H9 (cell line): ENCODE measurements at regions not wholly inside any gene's neighbourhood (a gene's known extent, or its start where the extent isn't known, plus 50 kb on each side); places are given as distances from the start of the nearest gene placed in this dataset.

Experiments used
- DNase-seq: peaks from one replicate; pipeline ENCODE4 v3.0.0-alpha.2; 2017
- H2AFZ ChIP-seq: one replicate; pipeline ENCODE4 v1.6.1; 2013; ENCODE audit warnings: mild to moderate bottlenecking, low read length, control low read depth, moderate library complexity
- H2AK5ac ChIP-seq: 2 replicates; pipeline ENCODE4 v1.6.1; 2013; ENCODE audit warnings: low read length, control low read depth, mixed read lengths; ENCODE audit not compliant: insufficient read length
- H2BK120ac ChIP-seq: one replicate; pipeline ENCODE4 v1.6.1; 2013; ENCODE audit warnings: low read depth, mild to moderate bottlenecking, low read length, control low read depth, inconsistent platforms; ENCODE audit not compliant: poor library complexity, severe bottlenecking
- H2BK12ac ChIP-seq: 2 replicates; pipeline ENCODE4 v1.6.1; 2013; ENCODE audit warnings: low read length, control low read depth, mixed read lengths, low read depth; ENCODE audit not compliant: insufficient read length
- H2BK15ac ChIP-seq: 2 replicates; pipeline ENCODE4 v1.6.1; 2013; ENCODE audit warnings: low read depth, low read length, control low read depth
- H2BK20ac ChIP-seq: one replicate; pipeline ENCODE4 v1.6.1; 2013; ENCODE audit warnings: low read depth, mild to moderate bottlenecking, low read length, control low read depth, inconsistent platforms; ENCODE audit not compliant: poor library complexity, severe bottlenecking
- H2BK5ac ChIP-seq: 2 replicates; pipeline ENCODE4 v1.6.1; 2013; ENCODE audit warnings: low read length, control low read depth, mixed read lengths; ENCODE audit not compliant: insufficient read length
- H3K14ac ChIP-seq: 2 replicates; pipeline ENCODE4 v1.6.1; 2013; ENCODE audit warnings: low read length, control low read depth; ENCODE audit not compliant: insufficient read depth
- H3K18ac ChIP-seq: 2 replicates; pipeline ENCODE4 v1.6.1; 2013; ENCODE audit warnings: low read depth, mild to moderate bottlenecking, mixed read lengths, low read length, control low read depth; ENCODE audit not compliant: insufficient read length
- H3K23ac ChIP-seq: 2 replicates; pipeline ENCODE4 v1.6.1; 2013; ENCODE audit warnings: low read length, control low read depth, mixed read lengths, low read depth; ENCODE audit not compliant: insufficient read length
- H3K23me2 ChIP-seq: 2 replicates; pipeline ENCODE4 v1.6.1; 2013; ENCODE audit warnings: low read depth, mild to moderate bottlenecking, mixed read lengths, low read length, control low read depth; ENCODE audit not compliant: insufficient read length, poor library complexity, severe bottlenecking
- H3K27ac ChIP-seq: 2 replicates; pipeline ENCODE4 v1.5.1; 2013; ENCODE audit warnings: low read length, control low read depth, mixed read lengths, low read depth; ENCODE audit not compliant: insufficient read length
- H3K27me3 ChIP-seq: 2 replicates; pipeline ENCODE4 v1.6.1; 2013; ENCODE audit warnings: low read length, control low read depth, inconsistent platforms; ENCODE audit not compliant: insufficient read depth
- H3K4ac ChIP-seq: 2 replicates; pipeline ENCODE4 v1.6.1; 2013; ENCODE audit warnings: low read depth, mild to moderate bottlenecking, control low read depth, inconsistent platforms, low read length, moderate library complexity
- H3K4me1 ChIP-seq: 2 replicates; pipeline ENCODE4 v1.6.1; 2013; ENCODE audit warnings: low read length, control low read depth, inconsistent platforms; ENCODE audit not compliant: insufficient read depth
- H3K4me2 ChIP-seq: 2 replicates; pipeline ENCODE4 v1.6.1; 2013; ENCODE audit warnings: low read length, control low read depth, mixed read lengths; ENCODE audit not compliant: insufficient read length, insufficient read depth
- H3K56ac ChIP-seq: 2 replicates; pipeline ENCODE4 v1.6.1; 2013; ENCODE audit warnings: low read depth, mild to moderate bottlenecking, mixed read lengths, low read length, control low read depth; ENCODE audit not compliant: insufficient read length
- H3K79me1 ChIP-seq: 2 replicates; pipeline ENCODE4 v1.6.1; 2013; ENCODE audit warnings: low read depth, mild to moderate bottlenecking, moderate library complexity, low read length, control low read depth, inconsistent platforms; ENCODE audit not compliant: insufficient read depth, poor library complexity, severe bottlenecking
- H3K79me2 ChIP-seq: 2 replicates; pipeline ENCODE4 v1.6.1; 2013; ENCODE audit warnings: low read length, control low read depth, inconsistent platforms; ENCODE audit not compliant: insufficient read depth
- H3K9ac ChIP-seq: 2 replicates; pipeline ENCODE4 v1.6.1; 2013; ENCODE audit warnings: low read length, control low read depth, mixed read lengths; ENCODE audit not compliant: insufficient read length; ENCODE audit errors: extremely low read depth
- H3K9me3 ChIP-seq: one replicate; pipeline ENCODE4 v1.6.1; 2013; ENCODE audit warnings: low read depth, low read length, inconsistent platforms; ENCODE audit not compliant: control insufficient read depth
- H3T11ph ChIP-seq: one replicate; pipeline ENCODE4 v1.6.1; 2013; ENCODE audit warnings: mild to moderate bottlenecking, low read length, control low read depth, inconsistent platforms
- H4K20me1 ChIP-seq: one replicate; pipeline ENCODE4 v1.6.1; 2013; ENCODE audit not compliant: control insufficient read depth, insufficient read length, insufficient read depth
- H4K5ac ChIP-seq: 2 replicates; pipeline ENCODE4 v1.6.1; 2013; ENCODE audit warnings: low read depth, mild to moderate bottlenecking, mixed read lengths, low read length, control low read depth; ENCODE audit not compliant: insufficient read length
- H4K8ac ChIP-seq: replicated peaks from 2 replicates; pipeline ENCODE4 v1.6.1; 2013; ENCODE audit warnings: low read length, control low read depth, mixed read lengths, low read depth; ENCODE audit not compliant: insufficient read length
- H4K91ac ChIP-seq: 2 replicates; pipeline ENCODE4 v1.6.1; 2013; ENCODE audit warnings: low read depth, mild to moderate bottlenecking, moderate library complexity, mixed read lengths, low read length, control low read depth; ENCODE audit not compliant: insufficient read length
- H3K27ac Mint-ChIP-seq, 3 experiments: 2 replicates in 2 of 3; 3 replicates in 1 of 3; pipeline ENCODE4 v1.8.0; 2020 to 2021; ENCODE audit warnings: mixed read lengths in 3 of 3, mild to moderate bottlenecking in 1 of 3, moderate library complexity in 1 of 3
- H3K27me3 Mint-ChIP-seq: 2 replicates; pipeline ENCODE4 v1.8.0; 2021; ENCODE audit warnings: low read depth, mild to moderate bottlenecking, moderate library complexity, mixed read lengths
- H3K36me3 Mint-ChIP-seq, 3 experiments: 2 replicates in 2 of 3; 3 replicates in 1 of 3; pipeline ENCODE4 v1.8.0; 2020 to 2021; ENCODE audit warnings: low read depth in 3 of 3, mixed read lengths in 3 of 3; ENCODE audit not compliant: insufficient read depth in 1 of 3
- H3K4me1 Mint-ChIP-seq, 2 experiments: 2 replicates each; pipeline ENCODE4 v1.8.0; 2020; ENCODE audit warnings: mixed read lengths in 2 of 2
- H3K4me3 Mint-ChIP-seq, 2 experiments: 2 replicates in 1 of 2; 3 replicates in 1 of 2; pipeline ENCODE4 v1.8.0; 2020 to 2021; ENCODE audit warnings: mild to moderate bottlenecking in 2 of 2, mixed read lengths in 2 of 2, moderate library complexity in 1 of 2
- H3K9me3 Mint-ChIP-seq, 2 experiments: 2 replicates in 1 of 2; 3 replicates in 1 of 2; pipeline ENCODE4 v1.8.0; 2020; ENCODE audit warnings: mild to moderate bottlenecking in 2 of 2, mixed read lengths in 2 of 2, moderate library complexity in 1 of 2
- WGBS: extraction: QIAGEN DNeasy Blood & Tissue Kit; methylation state at CpG from one replicate; pipeline ENCODE4 v1.1.7; 2013; ENCODE audit warnings: missing lambda C conversion rate, low lambda C conversion rate, mixed read lengths; ENCODE audit not compliant: insufficient read length; ENCODE audit errors: extremely low coverage; 5-methylcytosine and 5-hydroxymethylcytosine counted together
- TF ChIP-seq, protein P1 (sequence below): fragments of 200-600 bp; sonication (generic); conservative IDR thresholded peaks from 3 replicates; pipeline ENCODE4 v1.8.0; 2021; ENCODE audit warnings: antibody characterized with exemption, mild to moderate bottlenecking

DNA sequence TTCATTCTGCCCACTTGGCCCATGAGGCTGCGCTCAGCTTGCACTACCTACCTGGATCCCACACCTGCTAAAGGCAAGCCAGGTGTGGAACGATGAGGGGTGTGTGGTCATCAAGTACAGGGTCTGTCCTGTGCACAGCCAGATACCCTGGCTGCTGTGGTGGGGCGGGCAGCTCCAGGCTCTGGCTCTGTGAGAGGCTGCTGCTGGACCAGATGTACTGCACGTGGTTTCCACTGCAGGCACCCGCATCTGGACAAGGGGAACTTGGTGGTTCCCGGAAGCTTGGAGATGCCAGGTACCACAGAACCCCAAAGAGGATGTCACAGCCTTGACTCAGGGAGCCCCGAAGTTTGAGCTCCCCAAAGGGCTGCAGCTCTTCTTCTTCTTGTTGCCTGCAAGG, 68.1 kb upstream of the ZNF804A start:
- H4K5ac ChIP-seq: no peak overlapping the region
- Mint-ChIP-seq H3K27me3 (peaks cover 3% of the 10 kb centered on the region; the same call in 1 of the 2 replicates), H3K36me3 (peaks cover 11 to 26% (median 11%) of the 10 kb centered on the region in 3 experiments; a peak in 6 of 7 replicates), H3K27ac (no peak overlapping the region), H3K4me3 (no peak overlapping the region), H3K9me3 (peaks cover 19 to 36% of the 10 kb centered on the region in 2 experiments), H3K4me1 (no peaks in the 10 kb centered on the region)
- H3T11ph ChIP-seq: no peak overlapping the region
- H3K27ac ChIP-seq: no peak overlapping the region
- no peak overlapping the region for H3K18ac ChIP-seq
- no peak overlapping the region for H2AFZ ChIP-seq
- H2BK5ac ChIP-seq: no peak overlapping the region
- H3K79me2 ChIP-seq: no peaks in the 10 kb centered on the region
- H3K4me1 ChIP-seq: no peaks in the 10 kb centered on the region
- no peaks in the 10 kb centered on the region for H3K23me2 ChIP-seq
- H2BK12ac ChIP-seq: no peak overlapping the region
- TF ChIP-seq, protein P1, sequence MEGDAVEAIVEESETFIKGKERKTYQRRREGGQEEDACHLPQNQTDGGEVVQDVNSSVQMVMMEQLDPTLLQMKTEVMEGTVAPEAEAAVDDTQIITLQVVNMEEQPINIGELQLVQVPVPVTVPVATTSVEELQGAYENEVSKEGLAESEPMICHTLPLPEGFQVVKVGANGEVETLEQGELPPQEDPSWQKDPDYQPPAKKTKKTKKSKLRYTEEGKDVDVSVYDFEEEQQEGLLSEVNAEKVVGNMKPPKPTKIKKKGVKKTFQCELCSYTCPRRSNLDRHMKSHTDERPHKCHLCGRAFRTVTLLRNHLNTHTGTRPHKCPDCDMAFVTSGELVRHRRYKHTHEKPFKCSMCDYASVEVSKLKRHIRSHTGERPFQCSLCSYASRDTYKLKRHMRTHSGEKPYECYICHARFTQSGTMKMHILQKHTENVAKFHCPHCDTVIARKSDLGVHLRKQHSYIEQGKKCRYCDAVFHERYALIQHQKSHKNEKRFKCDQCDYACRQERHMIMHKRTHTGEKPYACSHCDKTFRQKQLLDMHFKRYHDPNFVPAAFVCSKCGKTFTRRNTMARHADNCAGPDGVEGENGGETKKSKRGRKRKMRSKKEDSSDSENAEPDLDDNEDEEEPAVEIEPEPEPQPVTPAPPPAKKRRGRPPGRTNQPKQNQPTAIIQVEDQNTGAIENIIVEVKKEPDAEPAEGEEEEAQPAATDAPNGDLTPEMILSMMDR: no peak
- WGBS: no CpG with 5 or more reads among the region's 7 CpGs
- no peak overlapping the region for H3K56ac ChIP-seq
- no peak overlapping the region for H4K8ac ChIP-seq
- no peak overlapping the region for H3K14ac ChIP-seq
- no peak overlapping the region for H2BK15ac ChIP-seq
- peaks cover 10% of the 10 kb centered on the region for H3K9me3 ChIP-seq
- H2BK20ac ChIP-seq: no peak overlapping the region
- no peak overlapping the region for H4K91ac ChIP-seq
- H3K23ac ChIP-seq: no peak overlapping the region
- no peaks in the 10 kb centered on the region for H4K20me1 ChIP-seq
- no peak overlapping the region for H2AK5ac ChIP-seq
- no peak overlapping the region for H3K9ac ChIP-seq
- H3K79me1 ChIP-seq: no peaks in the 10 kb centered on the region
- H3K4ac ChIP-seq: no peak overlapping the region
- no peaks in the 10 kb centered on the region for H3K27me3 ChIP-seq
- H3K4me2 ChIP-seq: no peak overlapping the region
- DNase-seq: peak; percentile 17
- H2BK120ac ChIP-seq: no peak overlapping the region
